DMS153 (cell line): ENCODE measurements at regions not wholly inside any gene's neighbourhood (a gene's known extent, or its start where the extent isn't known, plus 50 kb on each side); places are given as distances from the start of the nearest gene placed in this dataset.

Experiments used
- DNase-seq: peaks from one replicate; lab custom pipeline; 2025; lab: John Stamatoyannopoulos, UW

- no peak for DNase-seq
Measured at GRCh38 chr18:37721544-37722522, 156.2 kb upstream of the CELF4 start.

GRCh38 chr18:37720663-37721062 lies 155.1 kb upstream of the CELF4 start:
- DNase-seq: no peak

- no peak for DNase-seq
Measured at GRCh38 chr18:37717656-37718055, 152.1 kb upstream of the CELF4 start.

GRCh38 chr18:37717098-37717497 lies 151.5 kb upstream of the CELF4 start:
- DNase-seq: no peak

DNA sequence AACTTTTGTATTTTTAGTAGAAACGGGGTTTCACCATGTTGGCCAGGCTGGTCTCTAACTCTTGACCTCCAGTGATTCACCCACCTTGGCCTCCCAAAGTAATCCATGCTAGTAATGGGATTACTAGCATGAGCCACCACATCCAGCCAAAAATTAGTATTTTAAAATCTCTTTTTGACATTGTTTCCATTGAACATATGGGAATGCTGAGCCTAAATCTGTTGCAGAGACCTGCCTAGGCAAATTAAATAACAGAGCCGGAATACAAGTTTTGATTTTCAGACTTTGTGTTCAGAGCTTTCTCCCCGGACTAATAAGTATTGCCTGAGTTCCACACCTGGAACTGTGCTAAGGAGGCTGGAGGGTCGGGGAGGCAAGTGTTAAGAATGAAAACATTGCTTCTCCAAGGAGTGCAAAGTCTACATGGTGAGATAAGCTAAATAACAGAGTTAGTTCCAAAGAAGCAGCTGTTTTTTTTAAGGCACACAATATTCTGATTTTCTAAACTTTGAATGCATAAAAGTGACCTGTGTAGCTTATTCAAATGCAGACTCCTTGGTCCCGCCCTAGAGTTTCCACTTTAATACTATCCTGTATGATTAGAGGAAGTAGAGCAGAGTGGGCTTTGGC lies 150.6 kb upstream of the CELF4 start:
- no peak for DNase-seq

DNA sequence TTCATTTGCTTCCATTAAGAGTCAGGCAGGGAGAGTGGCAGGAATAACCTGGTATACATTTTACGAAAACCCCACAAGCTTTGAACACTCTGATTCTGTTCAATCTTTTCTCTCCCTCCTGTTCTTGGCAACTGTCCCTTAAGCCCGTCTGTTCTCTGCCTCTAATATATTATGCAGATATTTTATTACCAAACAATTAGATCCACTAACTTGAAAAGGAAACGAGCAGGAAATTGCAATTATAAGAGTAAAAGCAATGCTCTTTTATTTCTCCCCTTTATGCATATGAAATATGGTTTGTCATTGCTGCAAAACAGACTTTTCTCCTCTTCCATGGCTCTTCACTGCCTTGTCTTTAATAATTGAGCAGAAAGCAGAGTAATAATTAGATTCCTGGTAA lies 149.1 kb upstream of the CELF4 start:
- no peak for DNase-seq

GRCh38 chr18:37712776-37713175 lies 147.2 kb upstream of the CELF4 start:
- DNase-seq: peak; percentile 60

- no peak for DNase-seq
Measured at GRCh38 chr18:37711766-37712505, 146.3 kb upstream of the CELF4 start.

DNA sequence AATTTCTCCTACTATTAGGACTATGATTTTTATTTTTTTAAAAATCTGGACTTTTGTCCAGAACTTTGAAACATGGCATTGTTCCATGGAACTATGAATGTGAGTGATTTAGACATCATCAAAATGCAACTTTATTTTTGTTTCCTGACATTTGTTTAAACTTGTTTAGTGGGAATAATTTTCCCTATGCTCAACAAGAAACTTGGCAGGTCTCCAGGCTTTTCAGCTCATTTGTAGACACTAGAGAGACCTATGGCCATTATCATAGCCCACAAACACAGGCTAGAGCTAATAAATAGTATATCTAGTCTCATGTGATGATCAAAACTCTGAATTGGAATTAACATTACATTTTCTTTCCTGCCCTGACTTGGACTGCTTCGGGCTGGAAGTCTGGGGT lies 145.1 kb upstream of the CELF4 start:
- peak; percentile 37 for DNase-seq

DNA sequence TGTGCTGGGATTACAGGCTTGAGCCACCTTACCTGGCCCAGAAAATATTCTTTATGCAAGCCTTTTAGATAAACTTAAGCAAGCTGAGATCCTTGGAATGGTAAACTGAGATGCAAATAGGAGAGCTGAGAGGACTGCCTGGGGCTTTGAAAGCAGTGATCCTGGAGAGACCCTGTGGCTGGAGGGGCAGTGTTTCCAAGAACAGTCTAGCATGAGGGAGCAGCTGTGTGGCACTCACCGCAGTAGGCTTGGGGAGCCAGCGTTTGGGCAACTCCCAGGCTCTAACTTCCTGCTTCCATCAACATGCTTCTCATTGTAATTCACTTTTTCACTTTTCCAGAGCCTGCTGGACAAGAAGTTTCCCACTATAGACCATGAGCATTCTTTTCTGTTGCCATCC lies 144.1 kb upstream of the CELF4 start:
- DNase-seq: no peak

GRCh38 chr18:37705016-37705415 lies 139.4 kb upstream of the CELF4 start:
- no peak for DNase-seq

- DNase-seq: no peak
Measured at GRCh38 chr18:37702841-37703240, 137.2 kb upstream of the CELF4 start.

- DNase-seq: no peak
Measured at GRCh38 chr18:37701967-37702366, 136.4 kb upstream of the CELF4 start.

GRCh38 chr18:37698508-37699040 lies 133.0 kb upstream of the CELF4 start:
- DNase-seq: peak; percentile 22

DNA sequence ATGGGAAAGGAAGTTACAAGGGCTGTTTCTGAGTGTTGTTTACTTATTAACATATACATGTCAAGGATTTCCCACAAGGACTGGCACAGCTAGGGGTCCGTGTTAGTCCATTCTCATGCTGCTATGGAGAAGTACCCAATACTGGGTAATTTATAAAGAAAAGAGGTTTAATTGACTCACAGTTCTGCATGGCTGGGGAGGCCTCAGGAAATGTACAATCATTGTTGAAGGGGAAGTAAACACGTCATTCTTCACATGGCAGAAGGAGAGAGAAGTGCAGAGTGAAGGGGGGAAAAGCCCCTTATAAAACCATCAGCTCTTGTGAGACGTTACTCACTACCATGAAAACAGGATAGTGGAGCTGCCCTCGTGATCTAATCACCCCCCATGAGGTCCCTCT lies 128.9 kb upstream of the CELF4 start:
- DNase-seq: no peak

GRCh38 chr18:37691162-37691561 lies 125.6 kb upstream of the CELF4 start:
- no peak for DNase-seq

DNA sequence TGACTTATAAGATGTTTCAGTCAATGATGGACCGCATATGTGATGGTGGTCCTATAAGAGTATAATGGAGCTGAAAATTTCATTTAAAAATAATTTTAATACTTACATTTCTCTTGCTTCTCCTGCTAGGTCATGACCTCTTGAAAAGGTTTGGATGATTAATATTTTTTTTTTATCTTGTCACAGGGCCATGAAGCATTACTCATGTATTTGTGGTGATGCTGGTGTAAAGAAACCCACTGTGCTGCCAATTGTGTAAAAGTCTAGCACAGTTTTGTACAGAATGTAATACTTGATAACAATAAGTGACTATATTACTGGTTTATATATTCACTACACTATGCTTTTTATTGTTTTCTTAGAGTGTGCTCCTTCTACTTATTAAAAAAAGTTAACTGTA lies 124.2 kb upstream of the CELF4 start:
- DNase-seq: no peak

GRCh38 chr18:37684590-37684989 lies 119.0 kb upstream of the CELF4 start:
- DNase-seq: no peak

DNA sequence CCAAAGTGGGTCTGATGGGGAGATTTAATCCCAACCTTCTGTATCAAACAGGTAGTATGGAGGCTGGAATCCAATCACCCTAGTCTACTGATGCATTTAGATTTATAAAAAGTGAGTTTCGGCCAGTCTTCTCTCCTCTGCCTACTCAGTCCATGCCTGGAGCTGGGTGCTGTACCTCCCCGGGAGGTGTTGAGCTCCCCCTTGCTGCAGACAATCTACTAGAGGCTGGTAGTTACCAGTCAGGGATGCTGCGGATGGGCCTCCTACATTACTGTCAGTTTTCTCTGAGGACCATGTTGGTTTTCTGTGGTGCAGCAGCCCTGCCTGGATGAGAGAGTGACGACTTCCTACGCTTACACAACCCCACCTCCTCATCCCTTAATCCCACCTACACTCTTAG lies 118.6 kb upstream of the CELF4 start:
- DNase-seq: no peak

DNA sequence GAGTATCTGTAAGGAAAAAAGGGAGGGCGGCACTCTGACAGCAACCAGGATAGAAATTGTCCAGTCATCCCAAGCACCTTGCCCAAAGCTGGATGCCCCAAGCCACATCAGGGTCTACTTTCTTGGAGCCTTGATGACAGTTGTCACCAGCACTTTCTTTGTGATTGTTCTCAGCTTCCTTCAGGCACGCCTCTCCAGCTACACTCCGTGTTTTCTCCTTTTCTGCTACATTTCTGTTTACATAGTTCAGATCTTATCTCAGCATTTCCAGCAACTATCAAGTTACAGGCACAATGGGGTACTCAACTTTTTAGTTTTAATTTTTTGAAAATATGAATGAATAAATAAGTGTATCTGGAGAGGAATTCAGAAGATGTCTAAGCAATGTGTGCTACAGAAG lies 115.3 kb upstream of the CELF4 start:
- no peak for DNase-seq

- no peak for DNase-seq
Measured at GRCh38 chr18:37676276-37676675, 110.7 kb upstream of the CELF4 start.

DNA sequence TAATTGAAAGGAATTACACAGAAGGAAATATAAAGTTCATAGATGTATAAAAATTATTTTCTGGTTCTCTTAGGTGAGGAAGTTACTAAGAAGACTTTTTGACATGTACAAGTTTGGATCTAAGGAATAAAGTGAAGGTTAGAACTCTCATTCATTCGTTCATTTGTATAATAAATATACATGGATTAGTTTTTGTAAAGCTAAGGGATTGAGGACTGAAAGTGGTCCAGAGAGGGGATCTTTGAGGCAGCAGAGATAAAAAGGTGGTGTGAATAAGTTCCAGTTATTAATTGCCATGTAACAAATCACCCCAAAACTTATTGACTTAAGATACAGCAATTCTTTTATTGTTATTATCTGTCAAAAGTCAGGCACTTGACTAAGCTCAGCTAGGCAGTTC lies 110.1 kb upstream of the CELF4 start:
- no peak for DNase-seq
